ENCODE measurements at regions not wholly inside any gene's neighbourhood (a gene's known extent, or its start where the extent isn't known, plus 50 kb on each side); places are given as distances from the start of the nearest gene placed in this dataset.

DNA sequence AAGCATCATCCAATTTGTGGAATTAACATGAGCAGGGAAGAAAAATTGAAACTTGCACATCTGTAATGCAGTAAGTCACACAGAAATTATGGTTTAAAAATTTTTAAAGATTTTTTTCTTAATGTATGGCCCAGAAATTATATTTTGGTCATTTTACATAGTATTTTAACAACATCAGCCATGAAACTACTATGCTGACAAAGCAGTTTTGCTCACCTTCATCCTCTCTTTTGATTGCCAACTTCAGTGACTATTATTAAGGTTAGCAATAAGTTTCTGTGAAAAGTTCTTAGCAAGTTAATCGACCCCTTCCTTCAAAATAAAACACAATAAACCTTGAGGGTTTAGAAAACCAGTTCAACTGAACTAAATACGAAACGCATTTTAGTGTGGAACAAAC, 1347.0 kb downstream of the EPHA7 start:
- TF ChIP-seq, protein P1, sequence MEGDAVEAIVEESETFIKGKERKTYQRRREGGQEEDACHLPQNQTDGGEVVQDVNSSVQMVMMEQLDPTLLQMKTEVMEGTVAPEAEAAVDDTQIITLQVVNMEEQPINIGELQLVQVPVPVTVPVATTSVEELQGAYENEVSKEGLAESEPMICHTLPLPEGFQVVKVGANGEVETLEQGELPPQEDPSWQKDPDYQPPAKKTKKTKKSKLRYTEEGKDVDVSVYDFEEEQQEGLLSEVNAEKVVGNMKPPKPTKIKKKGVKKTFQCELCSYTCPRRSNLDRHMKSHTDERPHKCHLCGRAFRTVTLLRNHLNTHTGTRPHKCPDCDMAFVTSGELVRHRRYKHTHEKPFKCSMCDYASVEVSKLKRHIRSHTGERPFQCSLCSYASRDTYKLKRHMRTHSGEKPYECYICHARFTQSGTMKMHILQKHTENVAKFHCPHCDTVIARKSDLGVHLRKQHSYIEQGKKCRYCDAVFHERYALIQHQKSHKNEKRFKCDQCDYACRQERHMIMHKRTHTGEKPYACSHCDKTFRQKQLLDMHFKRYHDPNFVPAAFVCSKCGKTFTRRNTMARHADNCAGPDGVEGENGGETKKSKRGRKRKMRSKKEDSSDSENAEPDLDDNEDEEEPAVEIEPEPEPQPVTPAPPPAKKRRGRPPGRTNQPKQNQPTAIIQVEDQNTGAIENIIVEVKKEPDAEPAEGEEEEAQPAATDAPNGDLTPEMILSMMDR (IDR thresholded peaks at IDR 0.05) = no peak
- DNase-seq (no peak), ATAC-seq (no peak)
- H3K27ac Mint-ChIP-seq = no peak overlapping the region
- H3K36me3 Mint-ChIP-seq (ENCODE audit: low read depth) = no peaks in the 10 kb centered on the region
- ChIA-PET POLR2A (no interaction called here), CTCF (no interaction called here)
- intact Hi-C loops (cut with micrococcal nuclease) = no loop called here
- no peak overlapping the region for H3K4me3 Mint-ChIP-seq
- no peaks in the 10 kb centered on the region for H3K27me3 Mint-ChIP-seq
- H3K9me3 Mint-ChIP-seq = no peaks in the 10 kb centered on the region
- no peaks in the 10 kb centered on the region for H3K4me1 Mint-ChIP-seq (ENCODE audit: low read depth)

GRCh38 chr6:92069781-92070180, 1349.6 kb downstream of the EPHA7 start:
- ChIA-PET CTCF (no interaction called here), POLR2A (no interaction called here)
- H3K4me3 Mint-ChIP-seq = no peak overlapping the region

DNA sequence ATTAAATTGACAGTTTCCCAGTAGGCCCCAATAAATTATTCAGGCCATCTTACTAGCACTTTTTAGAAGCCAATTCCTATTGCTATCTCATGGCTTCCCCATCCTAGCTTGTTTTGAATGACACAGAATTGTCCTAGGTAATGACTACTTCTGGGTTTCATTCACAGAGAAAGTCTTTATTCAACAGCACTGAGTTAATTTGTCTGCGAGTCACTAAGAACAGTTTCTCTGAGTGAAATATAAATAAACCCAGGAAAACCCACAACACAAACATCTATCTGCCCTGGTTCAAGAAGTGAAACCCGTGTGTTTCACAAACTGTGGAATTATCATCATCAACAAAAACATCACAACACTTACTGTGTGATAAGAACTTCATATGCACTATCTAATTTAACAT, 1366.8 kb downstream of the EPHA7 start:
- ChIA-PET CTCF (no interaction called here), POLR2A (no interaction called here)
- TF ChIP-seq, protein P1 (IDR thresholded peaks at IDR 0.05) = no peak
- DNase-seq = no peak
- Mint-ChIP-seq H3K27ac (no peak overlapping the region), H3K36me3 (ENCODE audit: low read depth) (no peaks in the 10 kb centered on the region), H3K4me3 (no peak overlapping the region), H3K4me1 (ENCODE audit: low read depth) (no peaks in the 10 kb centered on the region), H3K27me3 (no peaks in the 10 kb centered on the region), H3K9me3 (peaks cover 3% of the 10 kb centered on the region)
- no peak for ATAC-seq
- intact Hi-C loops (cut with micrococcal nuclease) = no loop called here

More at GRCh38 chr6:92069781-92070180, 1349.6 kb downstream of the EPHA7 start:
- intact Hi-C loops (cut with micrococcal nuclease) = no loop called here
- H3K9me3 Mint-ChIP-seq = no peaks in the 10 kb centered on the region
- no peaks in the 10 kb centered on the region for H3K27me3 Mint-ChIP-seq
- H3K36me3 Mint-ChIP-seq (ENCODE audit: low read depth) = no peaks in the 10 kb centered on the region
- no peaks in the 10 kb centered on the region for H3K4me1 Mint-ChIP-seq (ENCODE audit: low read depth)
- TF ChIP-seq, protein P1 (IDR thresholded peaks at IDR 0.05) = no peak
- DNase-seq (no peak), ATAC-seq (no peak)
- H3K27ac Mint-ChIP-seq = no peak overlapping the region

DNA sequence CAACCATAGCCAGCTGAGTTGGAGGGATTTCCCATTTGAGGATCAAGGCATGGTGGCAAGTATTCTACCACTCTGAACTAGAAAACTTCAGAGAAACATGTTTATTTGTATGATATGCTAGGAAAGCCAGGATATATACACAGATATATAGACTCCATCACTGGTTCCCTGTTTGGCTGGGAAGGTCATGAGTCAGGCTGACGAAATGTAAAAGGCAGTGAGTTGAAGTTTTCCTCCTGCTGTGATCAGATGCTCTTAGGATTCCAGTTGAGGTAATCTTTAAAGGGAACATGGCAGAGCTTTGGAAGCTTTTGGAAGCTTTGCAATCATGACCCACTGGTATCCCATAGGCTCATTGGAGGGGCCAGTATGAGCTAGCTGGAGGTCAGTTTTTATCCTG, 1369.1 kb downstream of the EPHA7 start:
- ATAC-seq = no peak
- peaks cover 3% of the 10 kb centered on the region for H3K9me3 Mint-ChIP-seq
- no peaks in the 10 kb centered on the region for H3K4me1 Mint-ChIP-seq (ENCODE audit: low read depth)
- H3K27me3 Mint-ChIP-seq = no peaks in the 10 kb centered on the region
- H3K36me3 Mint-ChIP-seq (ENCODE audit: low read depth) = no peaks in the 10 kb centered on the region
- TF ChIP-seq, protein P1 (IDR thresholded peaks at IDR 0.05) = no peak
- H3K27ac Mint-ChIP-seq = no peak overlapping the region
- H3K4me3 Mint-ChIP-seq = no peak overlapping the region
- POLR2A ChIA-PET = no interaction called here
- intact Hi-C loops (cut with micrococcal nuclease) = no loop called here
- CTCF ChIA-PET = no interaction called here
- no peak for DNase-seq

DNA sequence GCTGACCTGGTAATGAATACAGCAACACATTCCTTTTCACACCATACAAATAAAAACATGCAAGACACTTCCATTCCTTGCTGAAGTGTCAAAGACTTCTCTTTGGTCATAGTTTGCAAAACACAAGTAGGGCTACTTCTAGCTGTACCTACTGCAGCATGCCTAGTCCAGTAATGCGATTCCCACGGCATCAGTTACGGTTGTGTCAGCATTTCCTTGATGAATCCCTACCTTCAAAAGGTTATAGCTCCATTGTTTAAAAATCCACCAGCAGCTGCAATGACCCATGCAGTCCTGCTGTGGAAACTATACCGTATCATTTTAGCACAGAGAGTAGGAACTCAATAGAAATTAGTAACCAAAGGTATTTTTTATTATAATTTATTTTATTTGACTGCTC, 1371.5 kb downstream of the EPHA7 start:
- Mint-ChIP-seq H3K27ac (no peak overlapping the region), H3K9me3 (no peaks in the 10 kb centered on the region), H3K27me3 (no peaks in the 10 kb centered on the region), H3K4me3 (no peak overlapping the region), H3K4me1 (ENCODE audit: low read depth) (no peaks in the 10 kb centered on the region), H3K36me3 (ENCODE audit: low read depth) (no peaks in the 10 kb centered on the region)
- ChIA-PET CTCF (no interaction called here), POLR2A (no interaction called here)
- intact Hi-C loops (cut with micrococcal nuclease) = no loop called here
- TF ChIP-seq, protein P1 (IDR thresholded peaks at IDR 0.05) = no peak
- DNase-seq (no peak), ATAC-seq (no peak)

All from activated CD8-positive, alpha-beta T cell treated with anti-CD3 and anti-CD28 coated beads for 36 hours (primary cell).